ENCODE measurements at regions not wholly inside any gene's neighbourhood (a gene's known extent, or its start where the extent isn't known, plus 50 kb on each side); places are given as distances from the start of the nearest gene placed in this dataset.

DNA sequence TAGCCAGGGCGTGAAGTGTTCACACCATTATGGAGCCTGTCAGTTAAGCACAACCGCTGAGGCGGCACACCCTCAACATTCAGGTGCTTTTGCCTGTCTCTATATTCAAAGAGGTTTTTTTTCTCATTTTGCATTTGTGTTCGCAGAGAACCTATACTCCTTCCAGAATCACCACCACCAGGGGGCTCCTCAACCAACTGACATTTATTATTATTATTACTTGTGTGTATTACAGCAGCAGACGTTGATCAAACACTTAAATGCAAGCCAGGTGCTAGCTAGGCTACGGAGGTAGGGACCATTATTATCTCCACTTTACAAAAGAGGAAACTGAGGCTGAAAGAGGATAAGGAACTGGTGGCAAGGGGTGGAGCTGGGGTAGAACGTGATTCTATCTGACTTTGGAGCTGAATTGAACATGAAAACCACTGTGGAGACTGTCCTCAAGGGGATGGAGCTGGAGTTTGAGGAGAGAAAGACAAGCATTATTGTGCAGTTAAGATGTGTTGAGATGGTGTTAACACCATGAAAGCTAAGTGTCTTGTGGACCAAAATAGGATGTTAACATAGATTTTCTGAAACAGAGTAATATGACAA lies 133.8 kb upstream of the PLXNA4 start:
- TF ChIP-seq, protein P1, sequence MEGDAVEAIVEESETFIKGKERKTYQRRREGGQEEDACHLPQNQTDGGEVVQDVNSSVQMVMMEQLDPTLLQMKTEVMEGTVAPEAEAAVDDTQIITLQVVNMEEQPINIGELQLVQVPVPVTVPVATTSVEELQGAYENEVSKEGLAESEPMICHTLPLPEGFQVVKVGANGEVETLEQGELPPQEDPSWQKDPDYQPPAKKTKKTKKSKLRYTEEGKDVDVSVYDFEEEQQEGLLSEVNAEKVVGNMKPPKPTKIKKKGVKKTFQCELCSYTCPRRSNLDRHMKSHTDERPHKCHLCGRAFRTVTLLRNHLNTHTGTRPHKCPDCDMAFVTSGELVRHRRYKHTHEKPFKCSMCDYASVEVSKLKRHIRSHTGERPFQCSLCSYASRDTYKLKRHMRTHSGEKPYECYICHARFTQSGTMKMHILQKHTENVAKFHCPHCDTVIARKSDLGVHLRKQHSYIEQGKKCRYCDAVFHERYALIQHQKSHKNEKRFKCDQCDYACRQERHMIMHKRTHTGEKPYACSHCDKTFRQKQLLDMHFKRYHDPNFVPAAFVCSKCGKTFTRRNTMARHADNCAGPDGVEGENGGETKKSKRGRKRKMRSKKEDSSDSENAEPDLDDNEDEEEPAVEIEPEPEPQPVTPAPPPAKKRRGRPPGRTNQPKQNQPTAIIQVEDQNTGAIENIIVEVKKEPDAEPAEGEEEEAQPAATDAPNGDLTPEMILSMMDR (IDR thresholded peaks at IDR 0.05; ENCODE audit: extremely low read depth, insufficient read depth, missing control alignments), result peak; percentile 35
- in situ Hi-C loops (cut with MboI; ENCODE audit: low pct_unique_long_range_greater_than_20kb, low sequenced_read_pairs, unreplicated experiment), result no loop called here
- peak; percentile 21 for DNase-seq (ENCODE audit: low spot score)

DNA sequence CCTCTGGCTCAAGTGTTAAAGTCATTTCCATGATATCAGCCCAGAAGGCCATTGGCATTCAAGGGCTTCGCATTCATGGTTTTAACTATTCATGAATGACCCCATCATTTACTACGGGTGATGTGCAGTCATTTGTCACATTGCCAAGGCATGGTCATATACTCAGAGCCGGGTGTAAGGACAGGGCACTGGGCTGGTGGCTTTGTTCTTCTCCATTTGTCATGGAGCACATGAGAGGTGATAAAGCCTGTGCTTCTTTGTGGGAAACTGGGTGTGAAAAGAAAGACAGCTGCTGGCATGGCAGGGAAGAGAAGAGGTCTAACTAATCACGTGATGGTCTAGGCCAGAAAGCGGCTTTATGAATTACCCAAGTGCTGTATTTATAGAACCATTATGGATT lies 132.2 kb upstream of the PLXNA4 start:
- DNase-seq (ENCODE audit: low spot score), result no peak
- in situ Hi-C loops (cut with MboI; ENCODE audit: low pct_unique_long_range_greater_than_20kb, low sequenced_read_pairs, unreplicated experiment), result no loop called here

DNA sequence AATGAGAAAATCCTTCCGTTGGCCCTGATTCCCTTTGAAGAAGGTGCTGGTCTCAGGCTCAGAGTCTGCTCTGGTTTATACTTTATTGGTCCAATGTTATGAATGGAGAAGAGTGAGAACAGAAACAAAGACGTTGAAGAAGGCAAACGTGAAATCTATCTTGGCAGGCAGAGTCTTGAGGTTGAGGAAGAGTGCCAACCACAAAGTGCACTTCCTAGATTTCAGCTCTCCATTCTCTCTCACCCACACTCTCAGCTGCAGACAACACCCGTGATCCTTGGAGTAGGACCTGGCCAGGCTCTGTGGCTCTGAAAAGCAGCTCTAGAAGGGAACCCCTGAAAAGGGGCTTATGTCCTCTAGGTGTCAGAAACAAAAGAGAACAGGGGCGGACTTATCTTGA lies 128.9 kb upstream of the PLXNA4 start:
- DNase-seq (ENCODE audit: low spot score), result no peak
- TF ChIP-seq, protein P1 (IDR thresholded peaks at IDR 0.05; ENCODE audit: extremely low read depth, insufficient read depth, missing control alignments), result no peak
- in situ Hi-C loops (cut with MboI; ENCODE audit: low pct_unique_long_range_greater_than_20kb, low sequenced_read_pairs, unreplicated experiment), result no loop called here

More for the DNA sequence above, 132.2 kb upstream of the PLXNA4 start:
- TF ChIP-seq, protein P1 (IDR thresholded peaks at IDR 0.05; ENCODE audit: extremely low read depth, insufficient read depth, missing control alignments), result no peak

DNA sequence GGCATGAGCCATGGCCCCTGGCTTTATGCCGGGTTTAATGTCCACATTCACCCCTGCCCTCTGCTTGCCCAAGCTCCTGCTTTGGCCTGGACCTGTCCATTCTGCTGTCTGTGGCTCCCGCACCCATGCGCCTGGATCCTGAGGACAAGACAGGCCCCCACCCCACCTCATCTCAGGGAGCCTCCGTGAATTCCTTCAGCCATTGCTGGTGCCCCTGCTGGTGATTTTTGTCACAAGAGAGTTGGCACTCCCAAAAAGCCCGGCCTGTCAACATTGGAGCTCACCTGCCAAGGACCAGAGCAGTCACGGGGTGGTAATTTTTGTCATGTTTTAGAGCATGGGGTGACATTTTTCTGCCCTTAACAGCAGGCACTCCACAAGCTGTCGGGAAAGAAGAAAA lies 127.5 kb upstream of the PLXNA4 start:
- TF ChIP-seq, protein P1 (IDR thresholded peaks at IDR 0.05; ENCODE audit: extremely low read depth, insufficient read depth, missing control alignments), result no peak
- in situ Hi-C loops (cut with MboI; ENCODE audit: low pct_unique_long_range_greater_than_20kb, low sequenced_read_pairs, unreplicated experiment), result no loop called here

DNA sequence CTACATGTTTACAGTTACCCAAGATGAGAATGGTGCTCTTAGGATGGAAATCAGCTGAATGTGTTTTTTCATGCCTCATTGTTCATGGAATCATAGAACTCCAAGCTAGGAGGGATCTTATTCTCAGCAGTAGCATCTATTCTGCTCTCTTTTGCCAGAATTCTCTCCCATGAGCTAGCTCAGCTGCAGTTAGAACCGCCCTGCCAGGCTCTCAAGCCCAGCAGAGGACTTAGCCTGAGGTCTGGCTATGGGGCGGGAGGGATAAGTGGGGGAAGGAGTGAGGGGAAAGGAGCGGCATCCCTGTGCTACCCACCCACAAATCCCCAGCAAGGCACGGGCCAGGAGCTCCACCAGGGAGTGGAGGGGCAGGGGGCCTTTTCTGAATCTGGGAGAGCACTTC lies 120.7 kb upstream of the PLXNA4 start:
- TF ChIP-seq, protein P1 (IDR thresholded peaks at IDR 0.05; ENCODE audit: extremely low read depth, insufficient read depth, missing control alignments), result no peak
- no peak for DNase-seq (ENCODE audit: low spot score)
- in situ Hi-C loops (cut with MboI; ENCODE audit: low pct_unique_long_range_greater_than_20kb, low sequenced_read_pairs, unreplicated experiment), result no loop called here

More for the DNA sequence above, 127.5 kb upstream of the PLXNA4 start:
- DNase-seq (ENCODE audit: low spot score), result no peak

DNA sequence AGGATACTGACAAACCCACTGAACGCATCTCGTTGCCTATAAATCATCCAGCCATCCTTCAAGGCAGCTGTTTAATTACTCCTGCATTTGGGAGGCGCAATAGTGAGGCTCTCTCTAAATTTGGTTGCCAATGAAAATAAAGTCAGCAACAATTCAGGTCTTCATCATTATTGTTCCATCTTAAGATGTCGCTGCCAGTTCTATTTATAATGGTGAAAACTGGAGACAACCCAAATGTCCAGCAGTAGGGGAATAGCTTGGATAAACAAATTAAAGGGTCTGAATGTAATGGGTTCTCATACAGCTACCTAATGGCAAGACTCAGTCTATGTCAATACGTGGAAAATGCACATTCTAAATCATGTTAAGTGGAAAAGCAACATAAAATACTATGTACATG lies 120.1 kb upstream of the PLXNA4 start:
- DNase-seq (ENCODE audit: low spot score), result no peak
- in situ Hi-C loops (cut with MboI; ENCODE audit: low pct_unique_long_range_greater_than_20kb, low sequenced_read_pairs, unreplicated experiment), result no loop called here
- TF ChIP-seq, protein P1 (IDR thresholded peaks at IDR 0.05; ENCODE audit: extremely low read depth, insufficient read depth, missing control alignments), result no peak
